Natural killer cell (primary cell): ENCODE measurements at regions not wholly inside any gene's neighbourhood (a gene's known extent, or its start where the extent isn't known, plus 50 kb on each side); places are given as distances from the start of the nearest gene placed in this dataset.

ENCODE experiments used
- ATAC-seq, 3 donors: fragments of 150-1000 bp in 2 of 3; fragments of 200-7000 bp in 1 of 3; cut with Tn5 transposase; 1 replicate in 1 of 3; 2 replicates in 2 of 3; pipeline ENCODE4 v1.10.0; 2021; ENCODE audit warnings: mild to moderate bottlenecking in 2 of 3, moderate library complexity in 2 of 3
- DNase-seq, 2 donors: peaks; one replicate each; pipeline versions ENCODE4 v3.0.0 to v3.0.0-alpha.2; 2013 to 2021; ENCODE audit warnings: mixed read lengths in 1 of 2
- H3K27ac ChIP-seq: one replicate; pipeline ENCODE4 v1.5.1; 2013; ENCODE audit warnings: mild to moderate bottlenecking, low read length
- H3K27me3 ChIP-seq: one replicate; pipeline ENCODE4 v1.6.1; 2013; ENCODE audit warnings: low read length; ENCODE audit not compliant: control insufficient read depth, insufficient read depth
- H3K36me3 ChIP-seq: one replicate; pipeline ENCODE4 v1.6.1; 2013; ENCODE audit warnings: low read length; ENCODE audit not compliant: control insufficient read depth, insufficient read depth
- H3K4me1 ChIP-seq: one replicate; pipeline ENCODE4 v1.6.1; 2013; ENCODE audit warnings: low read length; ENCODE audit not compliant: control insufficient read depth, insufficient read depth
- H3K4me3 ChIP-seq: one replicate; pipeline ENCODE4 v1.5.1; 2013; ENCODE audit warnings: low read length
- H3K9me3 ChIP-seq: one replicate; pipeline ENCODE4 v1.6.1; 2013; ENCODE audit warnings: low read length; ENCODE audit not compliant: control insufficient read depth, insufficient read depth
- H3K27ac Mint-ChIP-seq, 2 donors: one replicate each; pipeline ENCODE4 v1.8.0; 2022; ENCODE audit warnings: mild to moderate bottlenecking in 2 of 2, mixed read lengths in 2 of 2, moderate library complexity in 1 of 2
- H3K27me3 Mint-ChIP-seq, 2 donors: one replicate each; pipeline ENCODE4 v1.8.0; 2022; ENCODE audit warnings: low read depth in 2 of 2, mixed read lengths in 2 of 2
- H3K36me3 Mint-ChIP-seq: one replicate; pipeline ENCODE4 v1.8.0; 2022; ENCODE audit warnings: mixed read lengths
- H3K4me1 Mint-ChIP-seq, 2 donors: one replicate each; pipeline ENCODE4 v1.8.0; 2022; ENCODE audit warnings: mixed read lengths in 2 of 2
- H3K4me3 Mint-ChIP-seq: one replicate; pipeline ENCODE4 v1.8.0; 2022; ENCODE audit warnings: mild to moderate bottlenecking, moderate library complexity, mixed read lengths
- H3K9me3 Mint-ChIP-seq, 2 donors: one replicate each; pipeline ENCODE4 v1.8.0; 2022; ENCODE audit warnings: mixed read lengths in 2 of 2
- WGBS: methylation state at CpG from one replicate; pipeline ENCODE4 v1.1.7; 2013; ENCODE audit warnings: missing lambda C conversion rate; ENCODE audit not compliant: insufficient coverage; 5-methylcytosine and 5-hydroxymethylcytosine counted together
- intact Hi-C: fragments of 100-400 bp; cut with micrococcal nuclease; formaldehyde crosslinking; loops from one replicate; pipeline ENCODE4 v1.14.2; 2022
- TF ChIP-seq, protein P1 (sequence below): fragments of 200-600 bp; IDR thresholded peaks from one replicate; pipeline ENCODE4 v1.8.0; 2022; ENCODE audit warnings: antibody characterized with exemption

DNA sequence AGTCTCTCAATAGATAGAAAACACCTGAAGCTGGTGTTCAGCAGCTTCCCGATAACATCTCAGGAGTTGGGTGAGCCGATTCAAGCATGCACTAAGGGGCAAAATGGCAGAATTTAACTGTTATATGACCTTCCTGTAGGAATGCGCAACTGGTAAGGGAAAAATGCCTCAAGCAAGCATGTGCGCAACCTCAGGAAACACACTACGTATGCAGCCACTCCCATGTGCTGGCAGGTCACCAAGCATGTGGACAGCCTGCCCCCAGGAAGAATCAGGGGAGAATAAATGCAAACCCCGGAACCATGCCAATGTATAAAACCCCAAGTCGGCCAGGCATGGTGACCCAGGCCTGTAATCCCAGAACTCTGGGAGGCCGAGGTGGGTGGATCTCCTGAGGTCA is 645.6 kb downstream of the NYAP2 start:
- no peak overlapping the region for H3K27ac ChIP-seq
- H3K9me3 ChIP-seq = no peaks in the 10 kb centered on the region
- Mint-ChIP-seq H3K4me3 (no peak overlapping the region), H3K27ac (no peak overlapping the region), H3K27me3 (no peaks in the 10 kb centered on the region), H3K4me1 (no peaks in the 10 kb centered on the region), H3K36me3 (no peaks in the 10 kb centered on the region), H3K9me3 (peaks cover 5 to 9% of the 10 kb centered on the region in 2 donors)
- WGBS = 92% methylated on average over 8 of the region's 8 CpGs
- no peaks in the 10 kb centered on the region for H3K27me3 ChIP-seq
- ATAC-seq (no peak), DNase-seq (no peak)
- no peaks in the 10 kb centered on the region for H3K4me1 ChIP-seq
- no peaks in the 10 kb centered on the region for H3K36me3 ChIP-seq
- no peak overlapping the region for H3K4me3 ChIP-seq
- TF ChIP-seq, protein P1, sequence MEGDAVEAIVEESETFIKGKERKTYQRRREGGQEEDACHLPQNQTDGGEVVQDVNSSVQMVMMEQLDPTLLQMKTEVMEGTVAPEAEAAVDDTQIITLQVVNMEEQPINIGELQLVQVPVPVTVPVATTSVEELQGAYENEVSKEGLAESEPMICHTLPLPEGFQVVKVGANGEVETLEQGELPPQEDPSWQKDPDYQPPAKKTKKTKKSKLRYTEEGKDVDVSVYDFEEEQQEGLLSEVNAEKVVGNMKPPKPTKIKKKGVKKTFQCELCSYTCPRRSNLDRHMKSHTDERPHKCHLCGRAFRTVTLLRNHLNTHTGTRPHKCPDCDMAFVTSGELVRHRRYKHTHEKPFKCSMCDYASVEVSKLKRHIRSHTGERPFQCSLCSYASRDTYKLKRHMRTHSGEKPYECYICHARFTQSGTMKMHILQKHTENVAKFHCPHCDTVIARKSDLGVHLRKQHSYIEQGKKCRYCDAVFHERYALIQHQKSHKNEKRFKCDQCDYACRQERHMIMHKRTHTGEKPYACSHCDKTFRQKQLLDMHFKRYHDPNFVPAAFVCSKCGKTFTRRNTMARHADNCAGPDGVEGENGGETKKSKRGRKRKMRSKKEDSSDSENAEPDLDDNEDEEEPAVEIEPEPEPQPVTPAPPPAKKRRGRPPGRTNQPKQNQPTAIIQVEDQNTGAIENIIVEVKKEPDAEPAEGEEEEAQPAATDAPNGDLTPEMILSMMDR = no peak
- intact Hi-C loops = no loop called here

DNA sequence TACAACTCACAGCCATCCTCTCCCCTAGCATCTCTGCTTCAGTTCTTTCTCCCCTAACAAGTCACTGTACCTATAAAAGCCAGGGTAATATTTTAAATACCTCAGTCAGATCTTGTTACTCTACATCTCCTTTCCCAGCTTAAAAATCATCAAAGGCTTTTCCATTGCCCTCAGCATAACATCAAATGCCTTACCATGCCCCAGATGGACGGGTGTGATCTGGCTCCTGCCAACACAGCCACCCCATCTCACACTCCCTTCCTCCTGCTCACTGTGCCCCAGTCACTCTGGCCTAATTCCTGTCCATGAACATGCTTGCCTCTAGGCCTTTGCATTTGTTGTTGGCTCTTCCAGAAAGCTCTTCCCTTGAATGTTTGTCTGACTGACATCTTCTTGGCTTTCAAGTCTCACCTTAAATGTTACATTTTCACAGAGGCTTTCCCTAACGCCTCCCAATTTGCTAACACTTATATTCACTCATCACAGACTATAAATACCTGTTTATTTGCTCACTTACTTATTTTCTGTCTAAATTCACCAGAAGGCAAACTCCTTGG is 640.9 kb downstream of the NYAP2 start:
- Histone ChIP-seq H3K4me1 (no peaks in the 10 kb centered on the region), H3K4me3 (no peak overlapping the region), H3K27me3 (no peaks in the 10 kb centered on the region), H3K36me3 (no peaks in the 10 kb centered on the region), H3K9me3 (no peaks in the 10 kb centered on the region), H3K27ac (no peak overlapping the region)
- H3K36me3 Mint-ChIP-seq = no peaks in the 10 kb centered on the region
- ATAC-seq (no peak), DNase-seq (no peak)
- 71% methylated on average over 2 of the region's 2 CpGs for WGBS
- no peak overlapping the region for H3K27ac Mint-ChIP-seq
- H3K4me3 Mint-ChIP-seq = no peak overlapping the region
- H3K4me1 Mint-ChIP-seq = no peaks in the 10 kb centered on the region
- intact Hi-C loops = no loop called here
- H3K9me3 Mint-ChIP-seq = peaks cover 8 to 10% of the 10 kb centered on the region in 2 donors
- no peaks in the 10 kb centered on the region for H3K27me3 Mint-ChIP-seq
- TF ChIP-seq, protein P1 = no peak

DNA sequence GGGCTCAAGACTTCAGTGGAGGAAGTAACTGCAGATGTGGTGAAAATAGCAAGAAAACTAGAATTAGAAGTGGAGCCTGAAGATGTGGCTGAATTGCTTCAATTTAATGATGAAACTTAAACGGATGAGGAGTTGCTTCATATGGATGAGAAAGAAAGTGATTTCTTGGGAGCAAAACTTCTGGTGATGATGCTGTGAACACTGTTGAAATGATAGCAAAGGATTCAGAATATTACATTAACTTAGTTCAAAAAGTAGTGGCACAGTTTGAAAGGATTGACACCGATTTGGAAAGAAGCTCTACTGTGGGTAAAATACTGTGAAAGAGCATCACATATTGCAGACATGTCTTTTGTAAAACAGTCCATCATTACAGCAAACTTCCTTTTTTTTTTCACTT is 638.0 kb downstream of the NYAP2 start:
- Mint-ChIP-seq H3K27ac (no peak overlapping the region), H3K36me3 (no peaks in the 10 kb centered on the region), H3K4me1 (no peaks in the 10 kb centered on the region), H3K4me3 (no peak overlapping the region), H3K27me3 (no peaks in the 10 kb centered on the region), H3K9me3 (peaks cover 8 to 12% of the 10 kb centered on the region in 2 donors)
- Histone ChIP-seq H3K4me3 (no peak overlapping the region), H3K27me3 (no peaks in the 10 kb centered on the region), H3K36me3 (no peaks in the 10 kb centered on the region), H3K9me3 (no peaks in the 10 kb centered on the region), H3K4me1 (no peaks in the 10 kb centered on the region), H3K27ac (no peak overlapping the region)
- intact Hi-C loops = no loop called here
- TF ChIP-seq, protein P1 = no peak
- no peak for DNase-seq
- no peak for ATAC-seq
- WGBS = 85% methylated on average over 1 of the region's 2 CpGs
